Heart right ventricle (tissue), 16 donors: ENCODE measurements at regions not wholly inside any gene's neighbourhood (a gene's known extent, or its start where the extent isn't known, plus 50 kb on each side); places are given as distances from the start of the nearest gene placed in this dataset.

Experiments used
- ATAC-seq, 8 donors: fragments of 200-7000 bp; cut with Tn5 transposase; one replicate each; pipeline ENCODE4 v1.9.1; 2020; ENCODE audit warnings: mild to moderate bottlenecking in 8 of 8, moderate library complexity in 8 of 8, moderate number of reproducible peaks in 1 of 8
- DNase-seq, 2 donors: peaks; one replicate each; pipeline ENCODE4 v3.0.0-alpha.2; 2020
- H3K27ac ChIP-seq, 10 donors: fragments of 200-600 bp; sonication (generic) in 2 of 10; one replicate each; pipeline versions ENCODE4 v1.5.0 to v1.8.0; 2020 to 2022; ENCODE audit warnings: mild to moderate bottlenecking in 3 of 10
- H3K27me3 ChIP-seq, 7 donors: fragments of 200-600 bp; one replicate each; pipeline ENCODE4 v1.8.0; 2021 to 2022; ENCODE audit warnings: mild to moderate bottlenecking in 2 of 7
- H3K36me3 ChIP-seq, 9 donors: fragments of 200-600 bp; sonication (generic) in 1 of 9; one replicate each; pipeline versions ENCODE4 v1.5.0 to v1.8.0; 2020 to 2022; ENCODE audit warnings: mild to moderate bottlenecking in 2 of 9
- H3K4me1 ChIP-seq, 9 donors: fragments of 200-600 bp; sonication (generic) in 1 of 9; one replicate each; pipeline versions ENCODE4 v1.5.0 to v1.8.0; 2020 to 2022; ENCODE audit warnings: mild to moderate bottlenecking in 4 of 9
- H3K4me3 ChIP-seq, 10 donors: fragments of 200-600 bp; sonication (generic) in 2 of 10; one replicate each; pipeline versions ENCODE4 v1.5.0 to v1.8.0; 2020 to 2022; ENCODE audit warnings: mild to moderate bottlenecking in 7 of 10, moderate library complexity in 2 of 10
- H3K9me3 ChIP-seq, 11 donors: fragments of 200-600 bp in 10 of 11; sonication (generic) in 2 of 11; one replicate each; pipeline versions ENCODE4 v1.5.0 to v1.8.0; 2013 to 2022; ENCODE audit warnings: mild to moderate bottlenecking in 2 of 11, control low read depth in 1 of 11, moderate library complexity in 1 of 11
- WGBS, 2 donors: extraction: QIAGEN DNeasy Blood & Tissue Kit; methylation state at CpG; one replicate each; pipeline ENCODE4 v1.1.7; 2013; ENCODE audit warnings: inconsistent platforms in 1 of 2; 5-methylcytosine and 5-hydroxymethylcytosine counted together
- intact Hi-C, 10 donors: fragments of 100-400 bp; cut with DNase I; formaldehyde crosslinking; loops; one replicate each; pipeline versions ENCODE4 v1.11.1 to v1.14.2; 2022
- TF ChIP-seq, protein P1 (sequence below), 9 donors: fragments of 200-600 bp; sonication (generic) in 2 of 9; IDR thresholded peaks; one replicate each; pipeline versions ENCODE4 v1.5.0 to v1.8.0; 2021 to 2022; ENCODE audit warnings: antibody characterized with exemption in 9 of 9, mild to moderate bottlenecking in 5 of 9, moderate library complexity in 1 of 9
- donor health status: Arrhythmogenic right ventricular cardiomyopathy.
- donor health status: ischemic (EF 13 %, LVEDD 7.1; RV severe dilation, severe dysfunction).
- donor health status: healthy with polysubstance abuse.
- donor health status: DM: no; HTN: yes; CAD: no.
- donor health status: DM: no; HTN: no; CAD: no.
- donor health status: ischemic (EF 25% LVEDD 6.9; RV normal size, moderate dysfunction).
- donor health status: ischemic (EF 25% LVEDD 5.7; RV mildly dilated, moderate dysfunction).
- donor health status: healthy.
- donor health status: DM: yes; HTN: yes; CAD: no.
- donor health status: Ischemic cardiomyopathy.
- donor health status: ischemic (EF 35%, LVEDD 5.7; RV mildly dilated, moderate dysfunction).
- donor health status: nonischemic (EF 11% LVEDD 7.7; RV severe dilation, severe dysfunction).
- donor health status: DM: yes; HTN: yes; CAD: no.
- donor health status: PGD.
- donor health status: ischemic (EF 29% LVEDD 5.4; RV normal size, mild dysfunction).
- donor health status: nonischemic (EF 23%, LVEDD 6.1; RV moderate dilation, normal function).

DNA sequence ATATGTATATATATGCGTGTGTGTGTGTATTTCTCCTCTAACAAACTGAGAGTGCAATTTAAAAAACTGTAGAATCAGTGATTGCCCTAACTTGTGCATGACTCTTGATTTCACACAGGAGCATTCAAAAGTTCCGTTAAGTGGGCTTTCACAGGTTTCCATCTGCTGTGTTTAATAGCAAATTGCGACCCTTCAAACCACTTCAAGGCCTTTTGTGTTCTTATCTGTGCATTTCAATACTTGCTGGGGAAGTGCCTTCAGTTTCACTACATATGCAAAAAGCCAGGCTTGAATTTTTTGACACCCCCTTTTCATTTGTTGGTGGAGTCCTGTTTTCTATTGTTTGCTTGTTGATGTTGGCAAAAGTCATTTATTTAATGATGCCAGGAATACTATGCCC is 158.0 kb downstream of the TM9SF2 start:
- no peak for ATAC-seq
- no peaks in the 10 kb centered on the region for H3K36me3 ChIP-seq
- 92 to 97% methylated on average over 3 of the region's 3 CpGs for WGBS, 2 donors
- peak overlapping the region in 1 of 10 donors; percentile 59 for H3K4me3 ChIP-seq
- peaks cover 0 to 35% (median 14%) of the 10 kb centered on the region in 9 donors for H3K4me1 ChIP-seq
- DNase-seq: no peak
- peak overlapping the region in 3 of 10 donors; percentile 83 to 93 (median 85) for H3K27ac ChIP-seq
- intact Hi-C loops: loop anchor here in 9 of 10 donors (5.0 to 10.0 kb wide), 8 partner anchors 246 to 1466 kb away; no protein-coding TSS in a partner anchor
- no peaks in the 10 kb centered on the region for H3K9me3 ChIP-seq
- peaks cover 0 to 57% (median 0%) of the 10 kb centered on the region in 7 donors for H3K27me3 ChIP-seq
- TF ChIP-seq, protein P1, sequence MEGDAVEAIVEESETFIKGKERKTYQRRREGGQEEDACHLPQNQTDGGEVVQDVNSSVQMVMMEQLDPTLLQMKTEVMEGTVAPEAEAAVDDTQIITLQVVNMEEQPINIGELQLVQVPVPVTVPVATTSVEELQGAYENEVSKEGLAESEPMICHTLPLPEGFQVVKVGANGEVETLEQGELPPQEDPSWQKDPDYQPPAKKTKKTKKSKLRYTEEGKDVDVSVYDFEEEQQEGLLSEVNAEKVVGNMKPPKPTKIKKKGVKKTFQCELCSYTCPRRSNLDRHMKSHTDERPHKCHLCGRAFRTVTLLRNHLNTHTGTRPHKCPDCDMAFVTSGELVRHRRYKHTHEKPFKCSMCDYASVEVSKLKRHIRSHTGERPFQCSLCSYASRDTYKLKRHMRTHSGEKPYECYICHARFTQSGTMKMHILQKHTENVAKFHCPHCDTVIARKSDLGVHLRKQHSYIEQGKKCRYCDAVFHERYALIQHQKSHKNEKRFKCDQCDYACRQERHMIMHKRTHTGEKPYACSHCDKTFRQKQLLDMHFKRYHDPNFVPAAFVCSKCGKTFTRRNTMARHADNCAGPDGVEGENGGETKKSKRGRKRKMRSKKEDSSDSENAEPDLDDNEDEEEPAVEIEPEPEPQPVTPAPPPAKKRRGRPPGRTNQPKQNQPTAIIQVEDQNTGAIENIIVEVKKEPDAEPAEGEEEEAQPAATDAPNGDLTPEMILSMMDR (IDR thresholded peaks at IDR 0.05): no peak

DNA sequence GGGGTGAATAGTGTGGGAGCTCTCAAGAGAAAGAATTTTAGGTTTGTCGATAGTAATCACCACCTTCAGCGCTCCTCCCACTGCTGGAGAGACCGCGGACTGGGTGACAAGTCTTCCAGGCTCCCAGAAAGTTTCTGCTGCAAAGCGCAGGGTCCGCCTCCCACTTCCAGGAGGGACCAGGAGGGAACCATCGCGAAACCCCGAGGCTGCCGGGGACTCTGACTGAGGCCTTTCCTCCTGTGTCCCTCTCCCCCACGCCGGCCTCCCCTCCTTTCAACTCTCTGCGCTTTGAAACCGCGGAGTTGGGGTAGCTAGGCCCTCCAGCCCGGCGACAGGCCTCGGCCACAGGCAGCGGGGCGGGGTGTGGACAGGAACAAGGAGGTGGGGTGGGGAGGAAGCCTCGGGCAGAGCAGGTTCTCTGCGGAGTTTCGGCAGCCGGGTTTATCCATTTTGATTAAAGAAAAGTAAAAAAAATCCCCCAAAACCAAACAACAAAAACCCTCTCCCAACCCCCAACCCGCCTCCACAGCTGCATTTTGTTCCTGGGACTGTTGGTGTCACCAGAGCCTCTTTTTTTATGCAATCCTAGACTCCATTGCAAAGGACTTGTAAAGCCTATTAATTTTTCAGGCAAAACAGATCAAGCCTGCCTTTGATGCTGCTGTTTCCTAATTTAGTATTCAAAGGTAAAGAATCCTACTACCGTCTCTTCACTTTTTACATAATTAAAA is 157.2 kb downstream of the TM9SF2 start:
- 5 to 7% methylated on average over 26 of the region's 26 CpGs for WGBS, 2 donors
- Histone ChIP-seq H3K4me1 (peaks cover 0 to 35% (median 14%) of the 10 kb centered on the region in 9 donors), H3K4me3 (peak overlapping the region; percentile 43 to 67 (median 58)), H3K9me3 (no peaks in the 10 kb centered on the region), H3K36me3 (no peaks in the 10 kb centered on the region), H3K27me3 (peaks cover 0 to 54% (median 0%) of the 10 kb centered on the region in 7 donors), H3K27ac (peak overlapping the region; percentile 76 to 93 (median 84))
- peak; percentile 76 to 89 (median 84) for ATAC-seq
- intact Hi-C loops: loop anchor here in 9 of 10 donors (1.0 to 10.0 kb wide), 9 partner anchors 246 to 1466 kb away; no protein-coding TSS in a partner anchor
- TF ChIP-seq, protein P1 (IDR thresholded peaks at IDR 0.05): peak in 7 of 9 donors; percentile 32 to 69 (median 51)
- DNase-seq: peak; percentile 50 to 67

DNA sequence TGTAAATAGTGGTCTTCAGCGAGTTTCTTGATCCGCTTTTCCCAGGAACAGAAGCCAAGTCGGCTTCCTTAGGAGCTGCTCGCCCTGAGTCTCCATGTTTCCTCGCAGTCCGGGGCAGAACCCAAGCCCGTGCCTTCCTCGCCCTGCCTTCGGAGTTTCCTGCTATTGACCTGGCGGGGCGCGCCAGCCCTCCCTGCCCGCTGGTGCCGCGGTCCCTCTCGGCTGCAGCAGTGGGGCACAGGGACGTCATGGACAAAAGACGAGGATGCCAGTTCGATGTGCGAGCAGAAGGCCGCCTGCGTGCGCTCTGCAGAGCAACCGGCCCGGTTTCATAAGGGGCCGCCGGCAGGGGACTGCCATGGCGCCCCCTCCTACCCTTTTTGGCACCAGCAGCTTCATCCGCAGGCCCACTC is 156.6 kb downstream of the TM9SF2 start:
- DNase-seq (peak; percentile 21 to 55), ATAC-seq (peak; percentile 61 to 79 (median 74))
- TF ChIP-seq, protein P1 (IDR thresholded peaks at IDR 0.05): no peak
- Histone ChIP-seq H3K27me3 (peaks cover 0 to 48% (median 0%) of the 10 kb centered on the region in 7 donors), H3K4me3 (peak overlapping the region; percentile 43 to 67 (median 58)), H3K9me3 (no peaks in the 10 kb centered on the region), H3K36me3 (no peaks in the 10 kb centered on the region), H3K4me1 (peaks cover 0 to 35% (median 14%) of the 10 kb centered on the region in 9 donors), H3K27ac (peak overlapping the region; percentile 76 to 93 (median 84))
- 13 to 14% methylated on average over 29 of the region's 29 CpGs for WGBS, 2 donors
- intact Hi-C loops: loop anchor here (1.0 to 10.0 kb wide), 12 partner anchors 247 to 1467 kb away; no protein-coding TSS in a partner anchor

DNA sequence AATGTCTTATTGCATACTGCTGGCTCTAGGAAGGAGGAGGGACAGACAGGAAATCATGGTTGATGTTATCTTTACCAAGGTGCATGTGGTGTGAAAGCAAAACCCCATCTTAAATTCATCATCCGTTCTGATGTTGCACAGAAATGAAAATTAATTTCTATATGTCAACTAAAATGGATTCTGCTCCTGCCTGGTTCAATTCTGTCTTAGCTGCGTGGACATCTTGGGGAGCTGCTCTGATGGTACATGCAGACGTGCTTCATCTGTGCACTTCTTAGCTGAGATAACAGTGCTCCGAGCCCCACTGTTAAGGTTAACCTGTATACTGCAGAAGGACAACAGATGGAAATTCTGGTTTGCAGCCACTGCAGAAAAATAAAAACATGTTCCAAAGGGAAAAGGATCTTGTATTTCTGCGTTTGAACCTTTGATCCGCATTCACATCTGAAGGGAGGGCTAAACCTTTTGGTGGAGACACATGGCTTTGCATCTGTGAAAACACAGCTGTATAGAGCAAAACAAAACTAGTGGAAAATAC is 155.6 kb downstream of the TM9SF2 start:
- Histone ChIP-seq H3K27ac (no peak overlapping the region), H3K27me3 (peaks cover 0 to 45% (median 0%) of the 10 kb centered on the region in 7 donors), H3K9me3 (no peaks in the 10 kb centered on the region), H3K4me1 (peaks cover 0 to 35% (median 14%) of the 10 kb centered on the region in 9 donors), H3K36me3 (no peaks in the 10 kb centered on the region), H3K4me3 (no peak overlapping the region)
- TF ChIP-seq, protein P1 (IDR thresholded peaks at IDR 0.05): no peak
- intact Hi-C loops: loop anchor here (1.0 to 10.0 kb wide), 13 partner anchors 248 to 1468 kb away; no protein-coding TSS in a partner anchor
- 80 to 84% methylated on average over 6 of the region's 6 CpGs for whole genome bisulfite sequencing, 2 donors
- no peak for ATAC-seq
- no peak for DNase-seq
